ENCODE measurements at regions not wholly inside any gene's neighbourhood (a gene's known extent, or its start where the extent isn't known, plus 50 kb on each side); places are given as distances from the start of the nearest gene placed in this dataset.

DNA sequence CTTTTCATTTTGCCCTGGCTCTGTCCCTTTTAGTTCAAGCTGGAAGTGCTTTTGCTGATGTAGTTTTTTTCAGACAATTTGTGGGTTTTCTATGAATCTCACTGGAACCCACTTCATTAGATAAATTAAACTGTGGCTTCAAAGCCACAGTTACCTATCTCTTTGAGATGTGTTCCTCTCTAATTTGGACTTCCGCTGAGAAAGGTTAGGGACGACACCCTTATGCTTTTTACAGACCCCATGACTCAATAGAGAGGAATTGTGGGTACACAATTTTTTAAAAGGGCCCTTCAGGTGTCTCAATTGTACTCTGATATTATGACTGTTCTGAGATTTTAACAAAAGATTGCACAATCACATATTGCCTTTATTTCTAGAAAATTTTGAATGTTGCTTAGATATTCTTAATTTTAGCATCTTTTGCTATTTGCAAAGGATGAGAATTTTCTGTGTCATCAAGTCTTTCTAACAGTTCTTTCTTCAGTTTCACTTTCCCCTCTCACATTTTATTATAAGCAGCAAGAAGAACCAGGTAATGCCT lies 110.6 kb downstream of the GADD45G start:
- no peaks in the 10 kb centered on the region for H3K9me2 ChIP-seq (ENCODE audit: low read depth, low read length)
- no peaks in the 10 kb centered on the region for H3F3A ChIP-seq (ENCODE audit: insufficient read depth, low read length)
- TF ChIP-seq, protein P1, sequence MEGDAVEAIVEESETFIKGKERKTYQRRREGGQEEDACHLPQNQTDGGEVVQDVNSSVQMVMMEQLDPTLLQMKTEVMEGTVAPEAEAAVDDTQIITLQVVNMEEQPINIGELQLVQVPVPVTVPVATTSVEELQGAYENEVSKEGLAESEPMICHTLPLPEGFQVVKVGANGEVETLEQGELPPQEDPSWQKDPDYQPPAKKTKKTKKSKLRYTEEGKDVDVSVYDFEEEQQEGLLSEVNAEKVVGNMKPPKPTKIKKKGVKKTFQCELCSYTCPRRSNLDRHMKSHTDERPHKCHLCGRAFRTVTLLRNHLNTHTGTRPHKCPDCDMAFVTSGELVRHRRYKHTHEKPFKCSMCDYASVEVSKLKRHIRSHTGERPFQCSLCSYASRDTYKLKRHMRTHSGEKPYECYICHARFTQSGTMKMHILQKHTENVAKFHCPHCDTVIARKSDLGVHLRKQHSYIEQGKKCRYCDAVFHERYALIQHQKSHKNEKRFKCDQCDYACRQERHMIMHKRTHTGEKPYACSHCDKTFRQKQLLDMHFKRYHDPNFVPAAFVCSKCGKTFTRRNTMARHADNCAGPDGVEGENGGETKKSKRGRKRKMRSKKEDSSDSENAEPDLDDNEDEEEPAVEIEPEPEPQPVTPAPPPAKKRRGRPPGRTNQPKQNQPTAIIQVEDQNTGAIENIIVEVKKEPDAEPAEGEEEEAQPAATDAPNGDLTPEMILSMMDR (IDR thresholded peaks at IDR 0.05; ENCODE audit: low read length) = no peak
- TF ChIP-seq EZH2 (IDR thresholded peaks at IDR 0.05; ENCODE audit: borderline replicate concordance, low read length) = no peak
- no peaks in the 10 kb centered on the region for H4K20me1 ChIP-seq (ENCODE audit: insufficient read depth, low read length)
- H2AFZ ChIP-seq (ENCODE audit: low read length) = no peak overlapping the region
- H3K27ac ChIP-seq (ENCODE audit: low read depth, low read length, poor library complexity, severe bottlenecking) = no peak overlapping the region
- no peak overlapping the region for H3K4me3 ChIP-seq (ENCODE audit: low read depth, low read length, poor library complexity, severe bottlenecking)
- no peaks in the 10 kb centered on the region for H3K4me1 ChIP-seq (ENCODE audit: insufficient read depth, low read length, severe bottlenecking)
- H3K9ac ChIP-seq (ENCODE audit: low read length) = no peak overlapping the region
- no peaks in the 10 kb centered on the region for H3K27me3 ChIP-seq (ENCODE audit: insufficient read depth, low read length)
- no peaks in the 10 kb centered on the region for H3K9me3 ChIP-seq (ENCODE audit: low read length)
- H3K36me3 ChIP-seq (ENCODE audit: insufficient read depth, low read length) = no peaks in the 10 kb centered on the region
- H3K79me2 ChIP-seq (ENCODE audit: insufficient read depth, low read length) = no peaks in the 10 kb centered on the region
- H3K4me2 ChIP-seq (ENCODE audit: low read length) = no peak overlapping the region

DNA sequence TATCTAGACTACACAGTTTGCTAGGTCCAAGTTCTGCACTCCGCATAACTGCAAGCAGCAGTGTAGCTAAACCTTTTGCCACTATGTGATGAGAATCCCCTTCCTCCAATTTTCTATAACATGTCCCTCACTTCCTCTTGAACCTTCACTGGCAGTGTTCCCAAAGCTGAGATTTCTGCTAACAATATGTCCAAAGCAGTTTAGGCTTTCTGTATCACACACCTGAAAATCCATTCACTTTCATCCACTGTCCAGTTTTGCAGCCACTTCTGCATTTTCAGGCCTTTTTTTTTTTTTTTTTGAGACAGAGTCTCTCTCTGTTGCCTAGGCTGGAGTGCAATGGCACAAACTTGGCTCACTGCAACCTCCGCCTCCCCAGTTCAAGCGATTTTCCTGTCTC lies 111.1 kb downstream of the GADD45G start:
- no peak overlapping the region for H3K9ac ChIP-seq (ENCODE audit: low read length)
- no peak overlapping the region for H2AFZ ChIP-seq (ENCODE audit: low read length)
- H3K4me3 ChIP-seq (ENCODE audit: low read depth, low read length, poor library complexity, severe bottlenecking) = no peak overlapping the region
- no peaks in the 10 kb centered on the region for H3K4me1 ChIP-seq (ENCODE audit: insufficient read depth, low read length, severe bottlenecking)
- no peak overlapping the region for H3K4me2 ChIP-seq (ENCODE audit: low read length)
- TF ChIP-seq, protein P1 (IDR thresholded peaks at IDR 0.05; ENCODE audit: low read length) = no peak
- TF ChIP-seq EZH2 (IDR thresholded peaks at IDR 0.05; ENCODE audit: borderline replicate concordance, low read length) = no peak
- H3K36me3 ChIP-seq (ENCODE audit: insufficient read depth, low read length) = no peaks in the 10 kb centered on the region
- H3K27ac ChIP-seq (ENCODE audit: low read depth, low read length, poor library complexity, severe bottlenecking) = no peak overlapping the region
- H3K9me3 ChIP-seq (ENCODE audit: low read length) = no peaks in the 10 kb centered on the region
- H4K20me1 ChIP-seq (ENCODE audit: insufficient read depth, low read length) = no peaks in the 10 kb centered on the region
- no peaks in the 10 kb centered on the region for H3K27me3 ChIP-seq (ENCODE audit: insufficient read depth, low read length)
- no peaks in the 10 kb centered on the region for H3F3A ChIP-seq (ENCODE audit: insufficient read depth, low read length)
- H3K79me2 ChIP-seq (ENCODE audit: insufficient read depth, low read length) = no peaks in the 10 kb centered on the region
- H3K9me2 ChIP-seq (ENCODE audit: low read depth, low read length) = no peaks in the 10 kb centered on the region

DNA sequence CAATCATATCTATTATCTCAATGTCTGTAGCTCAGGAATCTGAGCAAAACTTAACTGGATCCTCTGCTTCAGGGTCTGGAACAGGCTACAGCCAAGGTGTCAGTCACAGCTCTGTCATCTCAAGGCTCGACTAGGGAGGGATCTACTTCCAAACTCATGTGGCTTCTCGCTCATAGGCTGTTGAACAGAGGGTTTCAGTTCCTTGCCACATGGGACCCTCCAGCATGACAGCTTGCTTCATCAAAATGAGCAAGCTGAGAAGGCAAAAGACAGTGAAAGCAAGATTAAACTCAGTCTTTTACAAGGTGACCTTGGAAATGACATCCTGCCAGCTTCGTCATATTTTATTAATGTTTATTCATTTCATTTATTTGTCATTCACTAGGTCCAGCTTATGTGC lies 111.7 kb downstream of the GADD45G start:
- Histone ChIP-seq H2AFZ (ENCODE audit: low read length) (no peak overlapping the region), H4K20me1 (ENCODE audit: insufficient read depth, low read length) (no peaks in the 10 kb centered on the region), H3K4me1 (ENCODE audit: insufficient read depth, low read length, severe bottlenecking) (no peaks in the 10 kb centered on the region), H3K27me3 (ENCODE audit: insufficient read depth, low read length) (no peaks in the 10 kb centered on the region), H3K9ac (ENCODE audit: low read length) (no peak overlapping the region), H3K36me3 (ENCODE audit: insufficient read depth, low read length) (no peaks in the 10 kb centered on the region), H3K4me3 (ENCODE audit: low read depth, low read length, poor library complexity, severe bottlenecking) (no peak overlapping the region), H3K9me3 (ENCODE audit: low read length) (no peaks in the 10 kb centered on the region), H3K27ac (ENCODE audit: low read depth, low read length, poor library complexity, severe bottlenecking) (no peak overlapping the region), H3K4me2 (ENCODE audit: low read length) (no peak overlapping the region), H3F3A (ENCODE audit: insufficient read depth, low read length) (no peaks in the 10 kb centered on the region), H3K79me2 (ENCODE audit: insufficient read depth, low read length) (no peaks in the 10 kb centered on the region), H3K9me2 (ENCODE audit: low read depth, low read length) (no peaks in the 10 kb centered on the region)
- TF ChIP-seq, protein P1 (IDR thresholded peaks at IDR 0.05; ENCODE audit: low read length) = no peak
- TF ChIP-seq EZH2 (IDR thresholded peaks at IDR 0.05; ENCODE audit: borderline replicate concordance, low read length) = no peak

Data from OCI-LY1 (cell line).